DND-41 (cell line): ENCODE measurements at regions not wholly inside any gene's neighbourhood (a gene's known extent, or its start where the extent isn't known, plus 50 kb on each side); places are given as distances from the start of the nearest gene placed in this dataset.

Source experiments
- ATAC-seq: fragments of 200-7000 bp; cut with Tn5 transposase; 3 replicates; pipeline ENCODE4 v1.9.1; 2021; ENCODE audit warnings: low read depth; ENCODE audit not compliant: insufficient read depth
- DNase-seq: peaks from one replicate; pipeline ENCODE4 v3.0.0-alpha.2; 2020
- H2AFZ ChIP-seq: 2 replicates; pipeline ENCODE4 v1.6.0; 2012; ENCODE audit warnings: low read depth, low read length
- H3K27ac ChIP-seq: 2 replicates; pipeline ENCODE4 v1.5.1; 2012; ENCODE audit warnings: low read length, inconsistent platforms
- H3K27me3 ChIP-seq: fragments of 200-600 bp; sonication (generic); 2 replicates; pipeline ENCODE4 v1.6.0; 2012; ENCODE audit warnings: low read length, mild to moderate bottlenecking, inconsistent platforms; ENCODE audit not compliant: insufficient read depth, poor library complexity
- H3K36me3 ChIP-seq: 2 replicates; pipeline ENCODE4 v1.5.1; 2012; ENCODE audit warnings: low read length, inconsistent platforms; ENCODE audit not compliant: insufficient read depth
- H3K4me1 ChIP-seq: 2 replicates; pipeline ENCODE4 v1.5.1; 2012; ENCODE audit warnings: mild to moderate bottlenecking, low read length; ENCODE audit not compliant: insufficient read depth
- H3K4me2 ChIP-seq: 2 replicates; pipeline ENCODE4 v1.6.0; 2012; ENCODE audit warnings: mild to moderate bottlenecking, moderate library complexity, low read length, inconsistent platforms; ENCODE audit not compliant: insufficient read depth
- H3K4me3 ChIP-seq, 2 experiments: fragments of 200-600 bp in 1 of 2; shearing (Covaris generic) in 1 of 2; 2 replicates each; pipeline ENCODE4 v1.5.1; 2012 to 2016; ENCODE audit warnings: inconsistent platforms in 2 of 2, low read length in 2 of 2, mild to moderate bottlenecking in 2 of 2, low read depth in 1 of 2, moderate library complexity in 1 of 2
- H3K79me2 ChIP-seq: 2 replicates; pipeline ENCODE4 v1.6.0; 2012; ENCODE audit warnings: low read length, inconsistent platforms; ENCODE audit not compliant: insufficient read depth
- H3K9ac ChIP-seq: 2 replicates; pipeline ENCODE4 v1.6.0; 2012; ENCODE audit warnings: low read depth, mild to moderate bottlenecking, inconsistent platforms, low read length, moderate library complexity
- H3K9me3 ChIP-seq: 2 replicates; pipeline ENCODE4 v1.5.1; 2012; ENCODE audit warnings: low read length, moderate library complexity, mild to moderate bottlenecking, inconsistent platforms; ENCODE audit not compliant: insufficient read depth, severe bottlenecking
- H4K20me1 ChIP-seq: 2 replicates; pipeline ENCODE4 v1.6.0; 2012; ENCODE audit warnings: low read length; ENCODE audit not compliant: insufficient read depth
- CTCF ChIP-seq: IDR thresholded peaks from 2 replicates; pipeline ENCODE4 v1.5.1; 2012; ENCODE audit warnings: borderline replicate concordance, low read length, moderate library complexity, mild to moderate bottlenecking; ENCODE audit not compliant: poor library complexity, severe bottlenecking; ENCODE audit errors: extremely low read depth
- EZH2 ChIP-seq: IDR thresholded peaks from 3 replicates; pipeline ENCODE4 v1.6.1; 2012; ENCODE audit warnings: borderline replicate concordance, low read depth, mild to moderate bottlenecking, moderate library complexity, low read length, inconsistent platforms; ENCODE audit not compliant: severe bottlenecking

GRCh38 chr7:22900784-22901183, 78.1 kb upstream of the TOMM7 start:
- H3K4me1 ChIP-seq = no peaks in the 10 kb centered on the region
- H4K20me1 ChIP-seq = no peaks in the 10 kb centered on the region
- 0 out of 3 replicates have a peak, but pooled peaks have one; percentile 14 for ATAC-seq
- no peak overlapping the region for H3K4me3 ChIP-seq
- no peak for TF ChIP-seq EZH2
- no peak for TF ChIP-seq CTCF
- no peak overlapping the region for H3K27ac ChIP-seq
- no peak overlapping the region for H2AFZ ChIP-seq
- no peak overlapping the region for H3K9ac ChIP-seq
- peaks cover 14% of the 10 kb centered on the region for H3K27me3 ChIP-seq
- H3K9me3 ChIP-seq = no peaks in the 10 kb centered on the region
- no peaks in the 10 kb centered on the region for H3K79me2 ChIP-seq
- no peak overlapping the region for H3K4me2 ChIP-seq
- no peaks in the 10 kb centered on the region for H3K36me3 ChIP-seq
- no peak for DNase-seq

GRCh38 chr7:22900101-22900500, 77.5 kb upstream of the TOMM7 start:
- H2AFZ ChIP-seq = no peak overlapping the region
- DNase-seq (no peak), ATAC-seq (no peak)
- H3K27ac ChIP-seq = no peak overlapping the region
- no peak overlapping the region for H3K4me3 ChIP-seq
- no peaks in the 10 kb centered on the region for H4K20me1 ChIP-seq
- H3K4me1 ChIP-seq = no peaks in the 10 kb centered on the region
- H3K27me3 ChIP-seq = peaks cover 14% of the 10 kb centered on the region
- H3K9ac ChIP-seq = no peak overlapping the region
- H3K4me2 ChIP-seq = no peak overlapping the region
- no peaks in the 10 kb centered on the region for H3K9me3 ChIP-seq
- TF ChIP-seq CTCF (no peak), EZH2 (no peak)
- no peaks in the 10 kb centered on the region for H3K79me2 ChIP-seq
- H3K36me3 ChIP-seq = no peaks in the 10 kb centered on the region

- H3K4me1 ChIP-seq = no peaks in the 10 kb centered on the region
- H3K79me2 ChIP-seq = no peaks in the 10 kb centered on the region
- no peak overlapping the region for H2AFZ ChIP-seq
- no peak overlapping the region for H3K27ac ChIP-seq
- no peak for DNase-seq
- H3K4me2 ChIP-seq = no peak overlapping the region
- peaks cover 12% of the 10 kb centered on the region for H3K27me3 ChIP-seq
- ATAC-seq = no peak
- no peaks in the 10 kb centered on the region for H4K20me1 ChIP-seq
- H3K36me3 ChIP-seq = no peaks in the 10 kb centered on the region
- H3K9ac ChIP-seq = no peak overlapping the region
- no peak for TF ChIP-seq CTCF
- no peak for TF ChIP-seq EZH2
- H3K4me3 ChIP-seq = no peak overlapping the region
- H3K9me3 ChIP-seq = no peaks in the 10 kb centered on the region
Measured at GRCh38 chr7:22896917-22897316, 74.3 kb upstream of the TOMM7 start.

GRCh38 chr7:22895828-22896165, 73.1 kb upstream of the TOMM7 start:
- Histone ChIP-seq H3K4me2 (no peak overlapping the region), H3K4me1 (no peaks in the 10 kb centered on the region), H3K4me3 (no peak overlapping the region), H3K36me3 (no peaks in the 10 kb centered on the region), H3K27ac (no peak overlapping the region), H3K9ac (no peak overlapping the region), H2AFZ (no peak overlapping the region), H3K9me3 (no peaks in the 10 kb centered on the region), H4K20me1 (no peaks in the 10 kb centered on the region), H3K27me3 (peaks cover 10% of the 10 kb centered on the region), H3K79me2 (no peaks in the 10 kb centered on the region)
- no peak for TF ChIP-seq EZH2
- TF ChIP-seq CTCF = no peak
- ATAC-seq (no peak), DNase-seq (no peak)
